MM.1S (cell line): ENCODE measurements at regions not wholly inside any gene's neighbourhood (a gene's known extent, or its start where the extent isn't known, plus 50 kb on each side); places are given as distances from the start of the nearest gene placed in this dataset.

Source experiments
- DNase-seq: peaks from one replicate; pipeline ENCODE4 v3.0.0-alpha.2; 2015
- H2AFZ ChIP-seq: fragments of 300-600 bp; sonication (generic); 2 replicates; pipeline ENCODE4 v1.6.0; 2016; ENCODE audit warnings: antibody characterized with exemption, low read length
- H3F3A ChIP-seq: fragments of 300-600 bp; sonication (generic); 2 replicates; pipeline ENCODE4 v1.6.1; 2016; ENCODE audit warnings: mild to moderate bottlenecking, antibody characterized with exemption, low read length, moderate library complexity, mixed read lengths; ENCODE audit not compliant: insufficient read depth
- H3K27ac ChIP-seq: fragments of 300-600 bp; sonication (generic); 2 replicates; pipeline ENCODE4 v1.5.1; 2016; ENCODE audit warnings: mild to moderate bottlenecking, low read length
- H3K27me3 ChIP-seq: fragments of 300-600 bp; sonication (generic); replicated peaks from 2 replicates; pipeline ENCODE4 v1.6.0; 2016; ENCODE audit warnings: low read length; ENCODE audit not compliant: insufficient read depth
- H3K36me3 ChIP-seq: fragments of 300-600 bp; sonication (generic); replicated peaks from 2 replicates; pipeline ENCODE4 v1.6.1; 2016; ENCODE audit warnings: mild to moderate bottlenecking, low read length, mixed read lengths; ENCODE audit not compliant: insufficient read depth
- H3K4me1 ChIP-seq: fragments of 300-600 bp; sonication (generic); 2 replicates; pipeline ENCODE4 v1.6.1; 2016; ENCODE audit warnings: low read length, mixed read lengths
- H3K4me2 ChIP-seq: fragments of 300-600 bp; sonication (generic); 2 replicates; pipeline ENCODE4 v1.6.0; 2016; ENCODE audit warnings: low read depth, low read length
- H3K4me3 ChIP-seq: fragments of 300-600 bp; sonication (generic); 2 replicates; pipeline ENCODE4 v1.5.1; 2016; ENCODE audit warnings: low read length, mixed read lengths
- H3K79me2 ChIP-seq: fragments of 300-600 bp; sonication (generic); 2 replicates; pipeline ENCODE4 v1.6.1; 2016; ENCODE audit warnings: mixed run types, low read length, mixed read lengths
- H3K9ac ChIP-seq: fragments of 300-600 bp; sonication (generic); 2 replicates; pipeline ENCODE4 v1.6.1; 2016; ENCODE audit warnings: low read length, mixed read lengths
- H3K9me2 ChIP-seq: fragments of 300-600 bp; sonication (generic); replicated peaks from 2 replicates; pipeline ENCODE4 v1.6.1; 2016; ENCODE audit warnings: mild to moderate bottlenecking, low read length, mixed read lengths; ENCODE audit not compliant: insufficient read depth
- H3K9me3 ChIP-seq: fragments of 300-600 bp; sonication (generic); replicated peaks from 2 replicates; pipeline ENCODE4 v1.6.1; 2016; ENCODE audit warnings: mild to moderate bottlenecking, low read length, mixed read lengths; ENCODE audit not compliant: insufficient read depth
- H4K20me1 ChIP-seq: fragments of 300-600 bp; sonication (generic); 2 replicates; pipeline ENCODE4 v1.6.1; 2016; ENCODE audit warnings: mild to moderate bottlenecking, low read length, moderate library complexity, mixed read lengths; ENCODE audit not compliant: insufficient read depth
- EZH2 ChIP-seq: fragments of 300-600 bp; sonication (generic); optimal IDR thresholded peaks from 2 replicates; pipeline ENCODE3; 2017; ENCODE audit warnings: low read depth, mild to moderate bottlenecking, antibody characterized with exemption, low read length, mixed read lengths
- EZH2phosphoT487 ChIP-seq: fragments of 300-600 bp; sonication (generic); IDR thresholded peaks from 2 replicates; pipeline ENCODE4 v1.6.1; 2018; ENCODE audit warnings: antibody characterized with exemption, low read length
- TF ChIP-seq, protein P1 (sequence below): fragments of 300-600 bp; sonication (generic); IDR thresholded peaks from 2 replicates; pipeline ENCODE4 v1.5.1; 2016; ENCODE audit warnings: antibody characterized with exemption, low read length, mixed read lengths

DNA sequence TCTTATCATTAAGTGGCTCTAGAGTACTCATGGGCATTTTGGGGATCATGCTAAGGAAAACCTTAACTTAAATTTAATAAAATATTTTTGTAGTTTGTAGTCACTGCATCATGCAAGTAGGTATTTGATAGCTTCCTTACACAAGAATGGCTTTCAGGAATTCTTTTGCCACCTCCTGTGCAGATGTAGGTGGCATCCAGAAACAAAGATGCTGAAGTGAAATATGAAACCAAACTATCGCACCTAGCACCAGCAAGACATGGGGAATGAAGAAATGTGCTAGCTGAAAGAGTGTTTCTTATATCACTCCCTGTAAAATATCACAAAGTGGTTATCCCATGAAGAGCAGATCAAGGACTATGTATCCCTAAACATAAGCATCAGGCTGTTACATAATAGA is 924.5 kb upstream of the PRR20A start:
- Histone ChIP-seq H3K27me3 (no peaks in the 10 kb centered on the region), H3K27ac (no peak overlapping the region)
- DNase-seq, result no peak

DNA sequence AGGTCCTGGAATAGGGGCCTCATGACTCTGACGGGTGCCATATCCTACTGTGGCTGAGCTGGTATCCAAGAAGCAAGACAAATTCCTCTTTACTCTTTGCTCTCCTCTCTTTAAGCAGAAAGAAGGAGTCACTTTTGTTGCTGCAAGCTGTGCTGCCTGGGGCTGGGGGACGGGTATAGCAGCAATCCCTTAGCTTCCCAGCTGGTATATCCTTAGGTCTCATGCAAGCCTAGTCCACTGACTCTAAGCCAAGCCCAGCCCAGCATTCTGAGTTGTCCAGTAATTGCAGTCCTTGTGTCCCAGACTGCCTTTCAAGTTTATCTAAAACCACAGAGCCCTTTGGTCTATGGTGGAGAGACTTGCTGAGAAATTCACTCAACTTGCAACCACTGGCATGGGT is 893.0 kb upstream of the PRR20A start:
- Histone ChIP-seq H3K9me2 (no peaks in the 10 kb centered on the region), H3K4me1 (no peaks in the 10 kb centered on the region), H3F3A (no peaks in the 10 kb centered on the region), H3K9ac (no peak overlapping the region), H3K36me3 (no peaks in the 10 kb centered on the region), H3K79me2 (no peaks in the 10 kb centered on the region), H3K9me3 (no peaks in the 10 kb centered on the region), H3K27ac (no peak overlapping the region), H3K4me3 (no peak overlapping the region), H3K27me3 (no peaks in the 10 kb centered on the region), H2AFZ (no peak overlapping the region), H4K20me1 (no peaks in the 10 kb centered on the region), H3K4me2 (no peak overlapping the region)
- DNase-seq, result no peak
- TF ChIP-seq EZH2phosphoT487 (no peak), EZH2 (no peak)
- TF ChIP-seq, protein P1, sequence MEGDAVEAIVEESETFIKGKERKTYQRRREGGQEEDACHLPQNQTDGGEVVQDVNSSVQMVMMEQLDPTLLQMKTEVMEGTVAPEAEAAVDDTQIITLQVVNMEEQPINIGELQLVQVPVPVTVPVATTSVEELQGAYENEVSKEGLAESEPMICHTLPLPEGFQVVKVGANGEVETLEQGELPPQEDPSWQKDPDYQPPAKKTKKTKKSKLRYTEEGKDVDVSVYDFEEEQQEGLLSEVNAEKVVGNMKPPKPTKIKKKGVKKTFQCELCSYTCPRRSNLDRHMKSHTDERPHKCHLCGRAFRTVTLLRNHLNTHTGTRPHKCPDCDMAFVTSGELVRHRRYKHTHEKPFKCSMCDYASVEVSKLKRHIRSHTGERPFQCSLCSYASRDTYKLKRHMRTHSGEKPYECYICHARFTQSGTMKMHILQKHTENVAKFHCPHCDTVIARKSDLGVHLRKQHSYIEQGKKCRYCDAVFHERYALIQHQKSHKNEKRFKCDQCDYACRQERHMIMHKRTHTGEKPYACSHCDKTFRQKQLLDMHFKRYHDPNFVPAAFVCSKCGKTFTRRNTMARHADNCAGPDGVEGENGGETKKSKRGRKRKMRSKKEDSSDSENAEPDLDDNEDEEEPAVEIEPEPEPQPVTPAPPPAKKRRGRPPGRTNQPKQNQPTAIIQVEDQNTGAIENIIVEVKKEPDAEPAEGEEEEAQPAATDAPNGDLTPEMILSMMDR, result no peak

More for the DNA sequence above, 924.5 kb upstream of the PRR20A start:
- Histone ChIP-seq H4K20me1 (no peaks in the 10 kb centered on the region), H3K4me2 (no peak overlapping the region), H3K9me2 (no peaks in the 10 kb centered on the region), H3F3A (no peaks in the 10 kb centered on the region), H3K79me2 (no peaks in the 10 kb centered on the region), H3K9me3 (no peaks in the 10 kb centered on the region), H2AFZ (no peak overlapping the region), H3K4me1 (no peaks in the 10 kb centered on the region), H3K36me3 (no peaks in the 10 kb centered on the region), H3K4me3 (no peak overlapping the region), H3K9ac (no peak overlapping the region)
- TF ChIP-seq EZH2 (no peak), EZH2phosphoT487 (no peak)
- TF ChIP-seq, protein P1, result no peak

DNA sequence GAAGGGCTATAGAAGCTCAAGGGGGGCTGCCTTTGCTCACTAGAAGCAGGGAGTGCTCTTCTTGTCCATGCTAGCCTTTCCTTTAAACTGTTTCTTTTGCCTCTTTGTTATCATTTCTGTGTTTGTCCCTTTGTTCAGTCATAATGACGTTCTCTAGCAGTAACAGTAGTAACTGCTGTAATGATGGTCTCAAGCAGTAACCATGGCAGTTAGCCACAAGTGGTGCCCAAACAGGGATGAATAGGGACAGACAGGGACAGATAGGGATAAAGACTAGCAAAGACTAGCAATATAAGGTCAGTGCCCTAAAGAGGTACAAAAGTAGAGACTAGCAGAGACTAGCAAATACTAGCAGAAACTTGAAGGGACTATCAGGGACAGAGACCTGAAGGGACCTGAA is 869.0 kb upstream of the PRR20A start:
- H3K27me3 ChIP-seq, result no peaks in the 10 kb centered on the region

More for the DNA sequence above, 869.0 kb upstream of the PRR20A start:
- Histone ChIP-seq H4K20me1 (no peaks in the 10 kb centered on the region), H3K27ac (no peak overlapping the region), H3K36me3 (no peaks in the 10 kb centered on the region), H2AFZ (no peak overlapping the region), H3K9me3 (no peaks in the 10 kb centered on the region), H3K4me1 (no peaks in the 10 kb centered on the region), H3K9ac (no peak overlapping the region), H3K79me2 (no peaks in the 10 kb centered on the region), H3K4me2 (no peak overlapping the region), H3K4me3 (no peak overlapping the region), H3F3A (no peaks in the 10 kb centered on the region), H3K9me2 (no peaks in the 10 kb centered on the region)
- no peak for DNase-seq
- TF ChIP-seq EZH2 (no peak), EZH2phosphoT487 (no peak)
- TF ChIP-seq, protein P1, result no peak
